ENCODE measurements at regions not wholly inside any gene's neighbourhood (a gene's known extent, or its start where the extent isn't known, plus 50 kb on each side); places are given as distances from the start of the nearest gene placed in this dataset.

- Histone ChIP-seq H3K4me3 (ENCODE audit: control extremely low read depth in 1 of 5, extremely low read depth in 1 of 5, insufficient read depth in 1 of 5, low read depth in 2 of 5, low read length in 4 of 5) (no peak overlapping the region), H4K20me1 (ENCODE audit: control insufficient read depth, insufficient read depth, low read length, poor library complexity, severe bottlenecking) (no peaks in the 10 kb centered on the region), H3K27ac (ENCODE audit: low read length in 2 of 2) (no peak overlapping the region), H3K27me3 (replicated peaks in 1 of 4; ENCODE audit: control extremely low read depth in 1 of 4, control insufficient read depth in 3 of 4, insufficient read depth in 4 of 4, low read length in 3 of 4) (no peaks in the 10 kb centered on the region), H3K9me3 (ENCODE audit: control extremely low read depth in 1 of 3, control insufficient read depth in 2 of 3, insufficient read depth in 1 of 3, low read length in 2 of 3) (no peaks in the 10 kb centered on the region), H3K4me1 (ENCODE audit: control insufficient read depth in 2 of 2, insufficient read depth in 2 of 2, low read length in 2 of 2) (peaks cover 16 to 21% of the 10 kb centered on the region in 2 donors), H3K36me3 (replicated peaks in 1 of 2; ENCODE audit: control extremely low read depth in 1 of 2, control insufficient read depth in 1 of 2, extremely low read depth in 1 of 2, insufficient read depth in 2 of 2, low read length in 1 of 2) (no peaks in the 10 kb centered on the region), H3K4me2 (replicated peaks; ENCODE audit: low read depth, low read length, poor library complexity, severe bottlenecking) (no peak overlapping the region), H2AFZ (ENCODE audit: insufficient read depth, low read depth, low read length, poor library complexity, severe bottlenecking) (no peak overlapping the region), H3K79me2 (ENCODE audit: control insufficient read depth, insufficient read depth, low read length) (no peaks in the 10 kb centered on the region), H3K9ac (ENCODE audit: low read length) (no peak overlapping the region)
- no peak for ATAC-seq (ENCODE audit: low read depth)
- intact Hi-C loops (cut with micrococcal nuclease) = no loop called here
- Mint-ChIP-seq H3K4me3 (no peak overlapping the region), H3K9me3 (ENCODE audit: insufficient read depth) (no peaks in the 10 kb centered on the region), H3K27ac (no peak overlapping the region), H3K27me3 (no peaks in the 10 kb centered on the region), H3K4me1 (peaks cover 26% of the 10 kb centered on the region)
- WGBS (ENCODE audit: insufficient coverage) = no CpG with 5 or more reads among the region's 3 CpGs
- ChIA-PET POLR2A (no interaction called here), CTCF (no interaction called here)
- TF ChIP-seq EZH2 (IDR thresholded peaks at IDR 0.05; ENCODE audit: borderline replicate concordance, insufficient read depth, low read depth, low read length, poor library complexity, severe bottlenecking) (no peak), CTCF (IDR thresholded peaks at IDR 0.05) (no peak)
- DNase-seq = no peak
Measured at GRCh38 chr7:115429918-115430317, 508.0 kb downstream of the MDFIC start.

- H3K27me3 Mint-ChIP-seq = peaks cover 10% of the 10 kb centered on the region
Measured at GRCh38 chr7:115417662-115418061, 495.8 kb downstream of the MDFIC start.

More at GRCh38 chr7:115417662-115418061, 495.8 kb downstream of the MDFIC start:
- H3K4me1 Mint-ChIP-seq = no peaks in the 10 kb centered on the region
- H3K9me3 ChIP-seq (ENCODE audit: control extremely low read depth in 1 of 3, control insufficient read depth in 2 of 3, insufficient read depth in 1 of 3, low read length in 2 of 3) = no peaks in the 10 kb centered on the region
- no peaks in the 10 kb centered on the region for H3K79me2 ChIP-seq (ENCODE audit: control insufficient read depth, insufficient read depth, low read length)
- no peak overlapping the region for H3K27ac Mint-ChIP-seq
- no peak overlapping the region for H3K4me2 ChIP-seq (replicated peaks; ENCODE audit: low read depth, low read length, poor library complexity, severe bottlenecking)
- WGBS (ENCODE audit: insufficient coverage) = 100% methylated on average over 4 of the region's 4 CpGs
- DNase-seq = no peak
- H3K27ac ChIP-seq (ENCODE audit: low read length in 2 of 2) = no peak overlapping the region
- H4K20me1 ChIP-seq (ENCODE audit: control insufficient read depth, insufficient read depth, low read length, poor library complexity, severe bottlenecking) = no peaks in the 10 kb centered on the region
- H3K9ac ChIP-seq (ENCODE audit: low read length) = no peak overlapping the region
- POLR2A ChIA-PET = no interaction called here
- TF ChIP-seq EZH2 (IDR thresholded peaks at IDR 0.05; ENCODE audit: borderline replicate concordance, insufficient read depth, low read depth, low read length, poor library complexity, severe bottlenecking) = no peak
- TF ChIP-seq CTCF (IDR thresholded peaks at IDR 0.05) = no peak
- intact Hi-C loops (cut with micrococcal nuclease) = no loop called here
- no peaks in the 10 kb centered on the region for H3K36me3 ChIP-seq (replicated peaks in 1 of 2; ENCODE audit: control extremely low read depth in 1 of 2, control insufficient read depth in 1 of 2, extremely low read depth in 1 of 2, insufficient read depth in 2 of 2, low read length in 1 of 2)
- no peak overlapping the region for H3K4me3 ChIP-seq (ENCODE audit: control extremely low read depth in 1 of 5, extremely low read depth in 1 of 5, insufficient read depth in 1 of 5, low read depth in 2 of 5, low read length in 4 of 5)
- CTCF ChIA-PET = no interaction called here
- H3K4me1 ChIP-seq (ENCODE audit: control insufficient read depth in 2 of 2, insufficient read depth in 2 of 2, low read length in 2 of 2) = no peaks in the 10 kb centered on the region
- ATAC-seq (ENCODE audit: low read depth) = no peak
- no peak overlapping the region for H3K4me3 Mint-ChIP-seq
- H3K27me3 ChIP-seq (replicated peaks in 1 of 4; ENCODE audit: control extremely low read depth in 1 of 4, control insufficient read depth in 3 of 4, insufficient read depth in 4 of 4, low read length in 3 of 4) = no peaks in the 10 kb centered on the region
- H3K9me3 Mint-ChIP-seq (ENCODE audit: insufficient read depth) = no peaks in the 10 kb centered on the region
- H2AFZ ChIP-seq (ENCODE audit: insufficient read depth, low read depth, low read length, poor library complexity, severe bottlenecking) = no peak overlapping the region
